Retina (tissue), 1 donor: ENCODE measurements at regions not wholly inside any gene's neighbourhood (a gene's known extent, or its start where the extent isn't known, plus 50 kb on each side); places are given as distances from the start of the nearest gene placed in this dataset.

Experiments
- DNase-seq: peaks from one replicate; pipeline ENCODE4 v3.0.0-alpha.2; 2016

GRCh38 chr2:215711471-215712034 is 275.7 kb upstream of the FN1 start:
- DNase-seq: no peak

- DNase-seq: no peak
These were observed 271.7 kb upstream of the FN1 start for GRCh38 chr2:215707608-215708007.

- DNase-seq: no peak
These were observed 270.0 kb upstream of the FN1 start for GRCh38 chr2:215705771-215706361.

DNA sequence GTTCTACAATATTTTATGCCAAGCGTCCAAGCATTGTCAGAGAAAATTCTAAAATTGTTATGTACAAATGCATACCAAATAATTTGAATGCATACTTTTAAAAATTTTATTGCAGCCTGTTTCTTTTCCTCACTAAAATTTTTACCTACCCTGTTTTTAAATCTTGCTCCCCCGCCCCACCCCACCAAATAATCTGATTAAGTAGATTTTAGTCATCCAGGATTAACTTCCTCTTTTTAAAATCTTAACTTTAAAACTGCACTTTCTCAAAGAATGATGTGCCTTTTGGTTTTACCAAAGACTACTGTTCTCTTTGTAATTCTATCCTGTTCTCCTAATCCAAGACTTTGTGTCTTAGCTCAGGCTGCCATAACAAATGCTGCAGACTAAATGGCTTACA is 269.4 kb upstream of the FN1 start:
- DNase-seq: no peak

DNA sequence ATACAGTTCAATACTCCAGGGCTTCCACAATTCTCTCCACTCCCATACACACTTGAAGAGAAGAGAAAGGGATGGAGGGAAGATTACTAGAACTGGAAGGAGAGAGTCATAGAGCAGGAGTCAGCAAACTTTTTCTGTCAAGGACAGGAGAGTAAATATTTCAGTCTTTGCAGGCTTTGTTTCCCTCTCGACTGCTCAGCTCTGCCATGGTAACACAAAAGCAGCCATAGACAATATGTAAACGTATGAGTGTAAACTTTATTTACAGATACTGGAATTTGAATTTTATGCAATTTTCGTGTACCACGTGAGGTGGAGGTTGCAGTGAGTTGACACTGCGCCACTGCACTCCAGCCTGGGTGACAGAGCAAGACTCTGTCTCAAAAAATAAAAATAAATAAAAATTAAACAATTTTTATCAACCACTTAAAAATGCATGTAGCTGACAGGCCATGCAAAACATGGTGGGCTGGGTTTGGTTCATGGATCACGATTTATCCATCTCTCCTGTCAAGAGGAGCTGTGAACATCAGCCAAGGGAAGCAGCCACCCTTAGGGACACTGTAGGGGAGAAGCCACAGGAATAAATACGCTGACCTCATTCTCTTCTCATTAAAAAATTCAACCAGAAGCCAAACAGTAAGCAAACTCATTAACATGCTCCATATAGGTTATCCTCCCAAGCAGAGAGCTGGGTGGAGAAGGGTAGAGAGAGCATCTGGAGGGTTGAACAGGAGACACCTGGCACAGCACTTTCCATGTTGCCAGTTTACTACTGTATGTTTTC is 266.4 kb upstream of the FN1 start:
- no peak for DNase-seq

DNA sequence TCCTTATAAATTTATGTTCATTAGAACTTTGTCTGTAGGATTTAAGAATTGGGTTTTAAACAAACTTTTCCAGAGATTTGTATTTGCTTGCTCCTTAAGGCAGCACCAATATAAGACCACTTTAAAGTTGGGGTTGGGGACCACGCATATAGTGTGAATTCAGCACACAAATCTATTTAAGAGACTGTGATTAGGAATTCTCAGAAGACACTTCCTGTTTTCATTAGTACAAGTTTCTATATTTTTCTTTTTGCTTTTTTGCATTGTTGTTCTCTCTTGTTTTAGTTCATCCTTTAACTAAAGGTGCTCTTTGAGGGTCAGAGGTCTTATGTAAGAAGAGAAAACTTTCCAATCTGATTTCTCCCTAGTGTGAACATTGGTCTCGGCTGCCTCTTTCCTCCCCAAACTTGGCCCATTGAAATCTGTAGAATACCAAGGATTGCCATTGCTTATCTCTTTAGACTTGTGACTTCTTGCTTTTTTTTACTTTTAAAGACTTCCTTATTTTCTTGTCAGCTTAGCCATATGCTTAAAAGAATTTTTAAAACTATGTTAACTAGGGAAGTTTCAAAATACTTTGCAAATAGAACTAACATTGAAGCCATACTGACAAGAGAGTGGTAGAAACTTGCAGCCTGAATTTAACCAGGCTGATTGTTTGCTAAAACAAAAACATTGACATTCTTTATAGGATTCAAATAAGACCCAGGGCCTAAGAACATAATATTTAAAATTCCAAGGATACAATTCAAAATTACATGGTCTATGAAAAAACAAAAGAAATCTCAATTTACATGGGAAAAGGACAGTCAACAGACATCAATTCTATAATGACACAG is 264.1 kb upstream of the FN1 start:
- no peak for DNase-seq

GRCh38 chr2:215699018-215699417 is 263.1 kb upstream of the FN1 start:
- DNase-seq: no peak

DNA sequence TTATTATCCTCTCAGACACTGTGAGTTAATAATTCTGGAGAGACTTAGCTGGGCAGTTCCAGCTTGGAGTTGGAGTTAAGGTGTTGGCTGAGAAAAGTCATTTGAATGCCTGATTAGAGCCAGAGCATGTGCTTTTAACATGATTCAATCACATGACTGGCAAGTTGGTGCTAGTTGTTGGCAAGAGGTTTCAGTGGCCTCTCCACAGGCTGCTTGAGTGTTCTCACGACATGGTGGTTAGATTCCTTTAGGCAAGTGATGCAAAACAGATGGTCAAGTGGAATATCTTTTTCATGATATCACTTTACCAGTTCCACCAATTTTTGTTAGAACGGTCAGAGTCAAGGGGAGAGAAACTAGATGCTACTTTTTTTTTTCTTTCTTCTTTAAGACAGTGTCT is 262.7 kb upstream of the FN1 start:
- DNase-seq: no peak

- no peak for DNase-seq
These were observed 261.6 kb upstream of the FN1 start for GRCh38 chr2:215697496-215697895.

GRCh38 chr2:215697003-215697402 is 261.1 kb upstream of the FN1 start:
- DNase-seq: no peak

GRCh38 chr2:215695861-215696260 is 260.0 kb upstream of the FN1 start:
- DNase-seq: no peak

DNA sequence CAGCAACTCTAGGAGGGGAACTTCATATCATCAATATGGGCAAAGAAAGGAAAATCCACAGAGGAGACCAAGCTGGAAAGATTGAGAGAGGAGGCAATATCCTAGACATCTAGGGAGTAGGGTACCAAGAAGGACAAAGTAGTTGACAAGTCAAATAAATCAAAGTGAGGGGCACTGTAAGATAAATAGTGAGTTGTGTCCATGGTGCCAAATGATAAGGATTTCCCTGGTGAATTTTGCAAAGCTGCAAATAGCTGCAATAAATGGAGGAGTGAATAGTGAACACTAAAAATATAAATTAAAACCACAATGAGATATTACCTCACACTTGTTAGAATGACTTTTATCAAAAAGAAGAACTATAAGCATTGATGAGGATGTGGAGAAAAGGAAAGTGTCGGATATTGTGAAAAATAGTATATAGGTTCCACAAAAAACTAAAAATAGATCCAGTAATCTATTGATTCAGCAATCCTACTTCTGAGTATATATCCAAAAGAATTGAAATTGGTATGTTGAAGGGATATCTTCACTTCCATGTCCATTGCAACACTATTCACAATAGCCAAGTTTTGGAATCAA is 258.2 kb upstream of the FN1 start:
- DNase-seq: no peak

- no peak for DNase-seq
These were observed 257.5 kb upstream of the FN1 start for GRCh38 chr2:215693193-215693998.

DNA sequence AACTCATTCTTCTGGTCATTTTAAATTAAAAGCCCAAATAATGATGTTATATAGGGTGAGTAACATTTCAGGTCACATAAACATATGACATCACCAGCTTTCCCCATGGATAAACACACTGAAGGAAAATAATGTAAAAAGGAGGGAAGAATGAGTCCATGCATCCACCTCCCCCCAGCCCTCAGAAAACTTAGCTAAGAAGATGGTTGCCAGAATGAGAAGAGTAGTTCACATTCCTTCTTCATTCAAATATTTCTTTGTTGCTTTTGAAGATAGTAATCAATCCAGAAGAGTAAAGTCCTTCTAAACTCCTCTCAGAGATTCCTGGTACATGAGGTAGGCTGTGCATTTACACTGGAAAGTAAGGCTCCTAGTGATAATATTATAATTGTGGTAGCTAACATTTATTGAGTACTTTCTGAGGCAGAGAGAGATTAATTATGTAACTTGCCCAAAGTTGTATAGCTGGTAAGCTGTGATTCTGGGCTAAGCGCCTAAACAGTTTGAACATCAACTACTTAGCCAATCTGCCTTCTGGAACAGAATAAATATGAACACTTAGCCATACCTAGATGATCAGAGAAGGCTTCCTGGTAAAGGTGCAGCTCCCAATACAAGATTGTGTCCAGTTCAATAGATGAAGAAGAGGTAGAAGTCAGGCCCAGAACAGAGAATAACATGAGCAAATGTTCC is 256.7 kb upstream of the FN1 start:
- DNase-seq: no peak

- no peak for DNase-seq
These were observed 255.5 kb upstream of the FN1 start for GRCh38 chr2:215691346-215691745.

GRCh38 chr2:215687149-215688031 is 251.5 kb upstream of the FN1 start:
- DNase-seq: no peak

- no peak for DNase-seq
These were observed 249.5 kb upstream of the FN1 start for GRCh38 chr2:215685238-215685990.

DNA sequence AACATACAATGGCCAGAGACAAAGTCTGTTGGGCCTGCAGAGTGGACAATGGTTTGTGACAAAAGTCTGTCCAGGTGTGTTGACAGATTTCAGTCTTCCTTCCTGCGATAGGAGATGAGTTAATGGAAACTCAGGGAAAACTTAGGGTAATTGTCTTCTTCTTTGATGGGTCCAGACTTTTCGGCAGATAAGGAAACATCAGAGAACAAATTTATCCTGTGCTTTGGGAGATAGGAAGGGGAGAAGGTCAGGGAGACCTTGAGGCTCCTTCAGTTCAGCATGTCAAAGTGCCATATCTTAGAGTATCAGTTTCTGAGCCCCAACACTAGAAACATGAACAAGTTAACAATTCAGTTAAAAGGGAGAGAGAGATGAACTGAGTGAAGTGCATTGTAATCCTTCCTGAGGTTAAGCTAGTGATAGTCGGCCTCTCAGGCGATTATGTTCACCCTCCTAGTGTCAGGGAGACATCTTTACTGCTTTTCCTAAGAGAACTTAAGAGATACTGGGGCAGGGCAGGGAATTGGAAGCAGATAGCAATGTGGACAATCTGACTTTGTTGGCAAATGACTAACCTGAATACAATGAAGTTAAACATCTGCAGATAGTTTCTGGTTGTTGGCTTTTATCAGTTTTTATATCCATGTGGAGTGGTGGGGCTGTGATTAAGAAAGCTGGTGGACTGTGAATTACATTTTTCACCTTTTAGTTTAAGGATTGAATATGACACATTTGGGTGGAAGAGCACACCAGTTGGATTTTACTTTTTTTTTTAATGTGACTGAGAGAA is 248.8 kb upstream of the FN1 start:
- DNase-seq: no peak

DNA sequence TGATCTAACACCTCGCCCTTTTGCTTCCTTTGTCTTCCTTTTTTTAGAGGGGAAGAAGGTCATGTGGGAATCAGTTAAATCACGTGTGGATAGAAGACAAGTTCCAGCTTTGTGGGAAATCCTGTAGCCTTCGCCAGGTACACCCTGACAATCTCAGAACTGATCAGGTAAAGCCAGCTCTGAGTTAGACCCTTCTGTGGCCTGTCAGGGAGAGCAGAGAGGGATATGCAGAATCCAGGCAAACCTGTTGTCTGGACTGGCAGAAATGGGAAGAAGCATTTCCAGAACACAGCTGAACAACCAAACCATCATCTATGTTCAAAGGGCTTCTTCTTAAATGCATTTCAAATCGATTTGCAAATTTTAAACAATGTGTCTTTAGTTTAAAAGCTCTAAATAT is 247.4 kb upstream of the FN1 start:
- no peak for DNase-seq
